T-helper 2 cell (primary cell): ENCODE measurements at regions not wholly inside any gene's neighbourhood (a gene's known extent, or its start where the extent isn't known, plus 50 kb on each side); places are given as distances from the start of the nearest gene placed in this dataset.

Source experiments
- DNase-seq, 5 experiments: peaks; one replicate each; pipeline versions ENCODE4 v3.0.0 to v3.0.0-alpha.2; 2012 to 2022

GRCh38 chr1:81325397-81325796 is 475.3 kb upstream of the ADGRL2 start:
- DNase-seq = no peak

- no peak for DNase-seq
Observed at GRCh38 chr1:81323862-81324261, 476.9 kb upstream of the ADGRL2 start.

- DNase-seq = no peak
Observed at GRCh38 chr1:81317191-81317590, 483.5 kb upstream of the ADGRL2 start.

GRCh38 chr1:81314513-81315233 is 486.1 kb upstream of the ADGRL2 start:
- DNase-seq = no peak

- no peak for DNase-seq
Observed at GRCh38 chr1:81313289-81313688, 487.4 kb upstream of the ADGRL2 start.

- no peak for DNase-seq
Observed at GRCh38 chr1:81312272-81312754, 488.4 kb upstream of the ADGRL2 start.

GRCh38 chr1:81310250-81310649 is 490.5 kb upstream of the ADGRL2 start:
- DNase-seq = no peak

GRCh38 chr1:81308191-81308590 is 492.5 kb upstream of the ADGRL2 start:
- no peak for DNase-seq

- DNase-seq = no peak
Observed at GRCh38 chr1:81307786-81308185, 492.9 kb upstream of the ADGRL2 start.

GRCh38 chr1:81305997-81306452 is 494.7 kb upstream of the ADGRL2 start:
- peak in 1 of 5 experiments; percentile 7 for DNase-seq

- DNase-seq = no peak
Observed at GRCh38 chr1:81304187-81304586, 496.5 kb upstream of the ADGRL2 start.

GRCh38 chr1:81299892-81300291 is 500.8 kb upstream of the ADGRL2 start:
- no peak for DNase-seq

GRCh38 chr1:81298266-81298665 is 502.5 kb upstream of the ADGRL2 start:
- DNase-seq = no peak

GRCh38 chr1:81296601-81297000 is 504.1 kb upstream of the ADGRL2 start:
- no peak for DNase-seq

GRCh38 chr1:81290326-81290725 is 510.4 kb upstream of the ADGRL2 start:
- no peak for DNase-seq

- no peak for DNase-seq
Observed at GRCh38 chr1:81288689-81289088, 512.0 kb upstream of the ADGRL2 start.

GRCh38 chr1:81287411-81288080 is 513.2 kb upstream of the ADGRL2 start:
- DNase-seq = no peak

GRCh38 chr1:81270051-81270450 is 530.7 kb upstream of the ADGRL2 start:
- no peak for DNase-seq

- DNase-seq = no peak
Observed at GRCh38 chr1:81264976-81265375, 535.8 kb upstream of the ADGRL2 start.

- no peak for DNase-seq
Observed at GRCh38 chr1:81259625-81260411, 540.9 kb upstream of the ADGRL2 start.

- no peak for DNase-seq
Observed at GRCh38 chr1:81254560-81254959, 546.2 kb upstream of the ADGRL2 start.

- DNase-seq = no peak
Observed at GRCh38 chr1:81254068-81254467, 546.7 kb upstream of the ADGRL2 start.

GRCh38 chr1:81252471-81253151 is 548.1 kb upstream of the ADGRL2 start:
- DNase-seq = no peak
